SU-DHL-6 (cell line): ENCODE measurements at regions not wholly inside any gene's neighbourhood (a gene's known extent, or its start where the extent isn't known, plus 50 kb on each side); places are given as distances from the start of the nearest gene placed in this dataset.

Experiments used
- EZH2phosphoT487 ChIP-seq: fragments of 200-600 bp; sonication (generic), shearing (Covaris generic); conservative IDR thresholded peaks from 2 replicates; pipeline ENCODE4 v1.6.1; 2018; ENCODE audit warnings: mild to moderate bottlenecking, antibody characterized with exemption, low read length, moderate library complexity, mixed read lengths
- TF ChIP-seq, protein P1 (sequence below): fragments of 200-600 bp; sonication (generic); IDR thresholded peaks from one replicate; pipeline ENCODE4 v1.5.1; 2017; ENCODE audit warnings: antibody characterized with exemption, mild to moderate bottlenecking, low read length, moderate library complexity; ENCODE audit not compliant: insufficient read depth, poor library complexity, severe bottlenecking

DNA sequence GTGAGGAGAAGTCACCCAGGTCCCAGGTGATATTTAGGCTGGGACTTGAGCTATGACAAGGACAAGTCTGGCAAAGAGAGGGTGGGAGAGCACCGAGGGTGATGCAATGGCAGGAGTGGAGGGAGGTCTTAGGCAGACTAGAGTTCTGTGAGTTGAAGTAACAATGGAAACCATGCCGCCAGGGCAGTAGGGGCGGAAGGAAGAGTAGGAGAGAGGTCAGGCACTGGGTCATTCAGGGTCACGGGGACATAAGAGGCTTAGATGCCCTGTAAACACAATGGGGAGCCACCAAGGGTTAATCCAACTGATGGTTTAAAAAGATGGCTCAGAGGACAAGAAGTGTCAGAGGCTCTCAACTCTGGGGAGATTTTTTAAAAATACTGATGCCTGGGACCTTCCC lies 199.7 kb upstream of the LRTM1 start:
- TF ChIP-seq, protein P1, sequence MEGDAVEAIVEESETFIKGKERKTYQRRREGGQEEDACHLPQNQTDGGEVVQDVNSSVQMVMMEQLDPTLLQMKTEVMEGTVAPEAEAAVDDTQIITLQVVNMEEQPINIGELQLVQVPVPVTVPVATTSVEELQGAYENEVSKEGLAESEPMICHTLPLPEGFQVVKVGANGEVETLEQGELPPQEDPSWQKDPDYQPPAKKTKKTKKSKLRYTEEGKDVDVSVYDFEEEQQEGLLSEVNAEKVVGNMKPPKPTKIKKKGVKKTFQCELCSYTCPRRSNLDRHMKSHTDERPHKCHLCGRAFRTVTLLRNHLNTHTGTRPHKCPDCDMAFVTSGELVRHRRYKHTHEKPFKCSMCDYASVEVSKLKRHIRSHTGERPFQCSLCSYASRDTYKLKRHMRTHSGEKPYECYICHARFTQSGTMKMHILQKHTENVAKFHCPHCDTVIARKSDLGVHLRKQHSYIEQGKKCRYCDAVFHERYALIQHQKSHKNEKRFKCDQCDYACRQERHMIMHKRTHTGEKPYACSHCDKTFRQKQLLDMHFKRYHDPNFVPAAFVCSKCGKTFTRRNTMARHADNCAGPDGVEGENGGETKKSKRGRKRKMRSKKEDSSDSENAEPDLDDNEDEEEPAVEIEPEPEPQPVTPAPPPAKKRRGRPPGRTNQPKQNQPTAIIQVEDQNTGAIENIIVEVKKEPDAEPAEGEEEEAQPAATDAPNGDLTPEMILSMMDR, result no peak
- TF ChIP-seq EZH2phosphoT487, result no peak
